CD4-positive, alpha-beta T cell treated with Interleukin-15 for 1 hour (primary cell): ENCODE measurements at regions not wholly inside any gene's neighbourhood (a gene's known extent, or its start where the extent isn't known, plus 50 kb on each side); places are given as distances from the start of the nearest gene placed in this dataset.

ENCODE experiments used
- DNase-seq: peaks from one replicate; pipeline ENCODE4 v3.0.0-alpha.2; 2020

- no peak for DNase-seq
These were observed 117.1 kb upstream of the IPO9 start for GRCh38 chr1:201711811-201712210.

DNA sequence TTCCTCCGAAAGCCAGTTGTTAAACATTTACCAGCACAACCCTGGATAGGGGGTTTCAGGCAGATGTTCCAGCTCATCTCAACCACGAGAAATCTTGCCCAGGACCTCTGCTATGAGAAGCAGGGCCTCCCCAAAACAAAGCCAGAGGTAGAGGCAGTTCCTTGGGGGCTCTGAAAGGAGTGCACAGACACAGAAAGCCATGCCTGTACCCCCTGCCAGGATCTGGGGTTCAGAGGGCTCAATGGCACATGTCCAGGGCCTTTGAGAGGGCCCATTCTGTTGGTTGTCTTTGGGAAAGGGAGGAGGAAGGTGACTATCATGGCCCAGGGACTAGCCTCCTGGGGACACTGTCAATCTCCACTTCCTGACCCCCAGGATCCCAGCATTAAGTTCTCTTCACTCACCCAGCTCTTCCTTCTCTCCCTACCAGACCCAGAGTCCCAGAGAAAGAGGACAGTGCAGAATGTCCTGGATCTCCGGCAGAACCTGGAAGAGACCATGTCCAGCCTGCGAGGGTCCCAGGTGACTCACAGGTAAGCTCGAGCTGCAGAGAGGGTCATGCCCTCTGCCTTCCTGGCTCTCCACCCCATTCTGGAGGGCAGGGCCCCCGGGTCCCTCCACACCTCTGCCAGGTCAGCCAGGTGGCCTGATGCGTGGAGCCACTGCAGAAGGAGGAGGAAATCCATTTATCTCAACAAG is 116.4 kb upstream of the IPO9 start:
- DNase-seq: no peak

- DNase-seq: peak; percentile 80
These were observed 115.7 kb upstream of the IPO9 start for GRCh38 chr1:201713086-201713810.

DNA sequence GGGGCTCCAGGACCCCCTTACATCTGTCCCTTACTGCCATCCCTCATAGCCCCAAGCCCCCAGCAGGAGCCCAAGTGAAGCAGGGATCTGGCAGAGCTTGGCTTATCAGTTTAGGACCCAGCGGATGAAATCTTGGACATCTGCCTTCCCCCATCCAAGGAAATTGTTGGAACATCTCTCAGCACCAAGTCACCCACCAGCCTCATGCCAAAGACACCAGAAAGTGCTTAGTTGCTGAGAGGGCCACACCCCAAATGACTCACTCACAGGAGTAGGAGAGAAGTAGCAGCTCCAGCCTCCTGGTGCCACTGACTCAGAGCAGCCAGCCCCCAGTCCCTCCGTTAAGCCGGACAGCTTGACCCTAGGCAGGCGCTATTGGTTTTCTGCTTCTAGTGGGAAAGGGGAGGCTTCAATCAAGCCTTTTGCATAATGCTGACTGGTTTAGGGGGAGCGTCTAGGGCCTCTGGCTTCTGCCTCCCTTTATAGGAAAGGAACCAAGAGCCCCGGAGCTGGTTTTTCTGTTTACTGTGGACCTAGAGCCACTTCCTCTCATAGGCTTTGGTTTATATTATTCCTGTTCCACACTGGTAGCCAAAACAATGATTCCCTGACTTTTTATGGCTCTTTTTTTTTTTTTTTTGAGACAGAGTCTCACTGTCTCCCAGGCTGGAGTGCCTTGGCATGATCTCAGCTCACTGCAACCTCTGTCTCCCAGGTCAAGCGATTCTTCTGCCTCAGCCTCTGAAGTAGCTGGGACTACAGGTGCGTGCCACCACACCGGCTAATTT is 114.2 kb upstream of the IPO9 start:
- DNase-seq: peak; percentile 82

- no peak for DNase-seq
These were observed 113.6 kb upstream of the IPO9 start for GRCh38 chr1:201715351-201715750.

DNA sequence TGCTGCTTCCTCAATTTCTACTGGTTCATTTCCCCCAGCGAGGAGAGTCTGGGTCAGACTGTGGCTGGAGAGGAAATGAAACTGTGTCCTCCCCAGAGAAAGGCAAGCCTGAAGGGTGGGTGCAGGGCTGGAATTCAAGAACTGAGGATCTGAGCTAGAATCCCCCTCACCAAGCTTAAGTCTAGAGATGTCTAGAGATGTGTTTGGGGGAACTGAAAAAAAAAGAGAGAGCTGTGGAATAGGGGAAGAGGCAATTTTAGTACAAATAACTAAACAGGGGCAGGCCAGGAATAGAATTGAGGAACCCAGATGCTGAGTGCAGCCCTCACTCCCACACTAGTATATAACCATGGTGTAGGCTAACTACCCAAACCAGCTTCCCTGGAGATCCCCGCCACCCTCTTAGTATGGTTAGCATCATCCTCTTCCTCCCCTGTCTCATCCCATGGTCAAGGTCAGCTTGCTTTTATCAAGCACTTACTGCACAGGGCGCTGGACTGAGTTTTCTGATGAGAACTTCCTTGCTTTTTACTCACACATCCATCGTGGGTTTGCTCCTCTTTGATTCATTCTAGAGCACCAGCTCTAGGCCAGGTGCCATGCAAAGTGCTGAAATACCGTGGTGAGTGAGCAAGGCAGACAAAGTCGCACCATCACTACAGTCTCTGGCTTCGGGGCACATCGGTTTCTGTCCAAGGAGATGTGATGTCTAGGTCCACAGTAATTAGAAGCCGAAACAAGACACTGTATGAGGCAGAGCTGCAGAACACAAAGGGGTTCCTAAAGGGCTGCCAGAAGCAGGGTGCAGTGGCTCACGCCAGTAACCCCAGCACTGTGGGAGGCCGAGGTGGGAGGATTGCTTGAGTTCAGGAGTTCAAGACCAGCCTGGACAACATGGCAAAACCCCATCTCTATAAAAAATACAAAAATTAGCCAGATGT is 112.9 kb upstream of the IPO9 start:
- peak; percentile 60 for DNase-seq

- no peak for DNase-seq
These were observed 112.2 kb upstream of the IPO9 start for GRCh38 chr1:201716742-201717135.

DNA sequence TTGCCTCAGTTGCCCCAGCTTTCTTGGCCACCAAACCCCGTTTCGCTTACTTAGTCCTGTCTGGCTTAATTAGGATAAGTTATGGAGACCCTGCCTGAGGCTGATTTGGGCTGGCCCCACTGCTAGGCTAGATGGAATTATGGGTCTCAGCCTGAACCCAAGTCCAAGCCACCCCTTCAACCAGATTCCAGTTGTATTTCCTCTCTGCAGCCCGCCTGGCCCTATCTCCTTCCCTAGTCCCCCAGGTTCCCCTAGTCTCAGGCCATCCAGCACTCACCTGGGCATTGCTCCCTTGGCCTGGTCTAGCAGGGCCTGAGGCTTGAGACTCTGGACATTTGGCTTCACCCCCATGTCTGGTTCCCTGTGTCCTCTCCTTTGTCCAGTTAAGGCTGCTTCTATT is 111.7 kb upstream of the IPO9 start:
- no peak for DNase-seq

- no peak for DNase-seq
These were observed 110.4 kb upstream of the IPO9 start for GRCh38 chr1:201718346-201719202.

DNA sequence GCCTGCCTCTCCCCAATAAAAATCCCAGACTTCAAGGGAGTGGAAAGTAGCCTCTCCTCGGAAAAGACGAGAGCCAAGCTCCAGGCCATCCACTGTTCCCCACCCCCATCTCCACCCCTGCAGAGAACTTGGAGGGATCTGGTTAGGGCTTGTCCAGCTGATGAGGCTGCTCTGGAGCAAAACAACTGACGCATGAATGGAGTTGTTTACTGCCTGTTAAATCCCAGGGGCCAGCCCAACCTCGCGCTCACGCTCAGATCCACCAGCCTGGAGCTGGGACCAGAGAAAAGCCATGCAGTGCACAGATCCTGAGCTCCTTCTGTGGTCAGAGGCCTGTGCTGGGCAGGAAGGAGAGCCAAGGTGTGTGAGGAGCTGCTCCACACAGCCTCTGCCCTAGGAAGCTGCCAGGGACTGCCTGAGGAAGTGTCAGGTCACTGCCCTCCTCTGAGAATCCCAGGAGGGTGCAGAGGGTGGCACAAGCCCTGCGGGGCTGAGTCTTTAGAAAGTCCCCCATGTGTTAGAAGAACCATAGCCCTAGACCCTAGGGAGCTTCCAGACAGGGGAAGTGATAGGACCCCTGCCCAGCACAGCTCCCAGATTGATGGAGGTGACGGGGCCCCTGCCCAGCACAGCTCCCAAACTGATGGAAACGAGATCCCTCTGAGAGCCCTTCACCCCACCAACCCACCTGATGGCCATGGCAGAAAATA is 109.0 kb upstream of the IPO9 start:
- no peak for DNase-seq

DNA sequence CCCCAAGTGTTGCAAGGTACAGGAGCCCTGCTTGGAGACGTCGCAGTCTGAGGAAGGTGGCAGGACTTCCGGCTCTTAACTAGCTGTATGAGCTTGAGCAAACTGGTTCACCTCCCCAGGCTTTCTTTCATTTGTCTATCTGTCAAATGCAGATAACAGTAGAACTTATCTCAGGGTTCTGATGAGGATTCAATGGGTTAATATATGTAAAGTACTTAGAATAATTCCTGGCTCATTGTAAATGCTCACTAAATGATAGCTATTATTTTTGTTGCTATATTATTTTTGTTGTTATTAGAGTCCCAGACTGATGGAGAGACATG is 108.5 kb upstream of the IPO9 start:
- no peak for DNase-seq

GRCh38 chr1:201721082-201722049 is 107.6 kb upstream of the IPO9 start:
- no peak for DNase-seq

- DNase-seq: no peak
These were observed 104.8 kb upstream of the IPO9 start for GRCh38 chr1:201724039-201724765.

- DNase-seq: no peak
These were observed 104.2 kb upstream of the IPO9 start for GRCh38 chr1:201724766-201725118.

- no peak for DNase-seq
These were observed 102.3 kb upstream of the IPO9 start for GRCh38 chr1:201726700-201727099.

GRCh38 chr1:201728731-201729130 is 100.2 kb upstream of the IPO9 start:
- DNase-seq: no peak

- DNase-seq: no peak
These were observed 98.9 kb upstream of the IPO9 start for GRCh38 chr1:201729973-201730608.

DNA sequence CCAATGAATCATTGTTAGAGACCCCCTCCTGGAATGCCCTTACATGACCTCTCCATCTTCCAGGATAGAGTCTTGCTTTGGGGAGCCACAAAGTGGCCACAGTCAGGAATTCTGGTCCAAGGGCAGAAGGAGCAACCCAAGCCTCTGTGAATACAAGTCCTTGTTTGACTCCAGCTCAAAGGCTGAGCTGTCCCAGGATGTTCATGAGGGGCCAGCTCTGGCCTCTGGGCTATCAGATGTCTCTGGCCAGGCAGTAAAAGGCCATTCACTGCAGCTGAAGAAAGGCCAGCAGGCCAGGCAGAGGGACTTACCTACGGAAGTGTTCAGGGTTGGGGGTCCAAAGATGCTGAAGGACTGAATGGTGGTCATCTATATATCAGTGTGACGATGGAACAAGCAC is 98.3 kb upstream of the IPO9 start:
- DNase-seq: no peak

DNA sequence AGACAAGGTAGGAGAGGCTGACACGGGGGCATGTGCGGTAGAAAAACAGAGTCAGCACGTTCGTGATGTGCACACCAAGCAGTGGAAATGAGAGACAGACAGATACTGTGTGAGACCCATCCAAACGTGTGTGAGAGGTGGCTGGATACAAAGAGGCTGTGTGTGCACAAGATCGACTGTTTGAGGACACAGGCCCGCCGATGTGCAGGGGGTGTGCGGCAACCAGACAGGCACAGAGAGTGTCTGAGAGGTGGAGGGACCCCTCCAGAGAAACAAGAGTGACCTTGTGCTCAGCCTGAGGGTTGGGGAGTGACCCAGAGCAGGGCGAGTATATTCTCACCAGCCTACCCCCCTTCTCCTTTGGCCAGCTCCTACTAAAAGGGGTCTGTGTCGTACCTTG is 97.8 kb upstream of the IPO9 start:
- DNase-seq: no peak
